ENCODE measurements at regions not wholly inside any gene's neighbourhood (a gene's known extent, or its start where the extent isn't known, plus 50 kb on each side); places are given as distances from the start of the nearest gene placed in this dataset.

DNA sequence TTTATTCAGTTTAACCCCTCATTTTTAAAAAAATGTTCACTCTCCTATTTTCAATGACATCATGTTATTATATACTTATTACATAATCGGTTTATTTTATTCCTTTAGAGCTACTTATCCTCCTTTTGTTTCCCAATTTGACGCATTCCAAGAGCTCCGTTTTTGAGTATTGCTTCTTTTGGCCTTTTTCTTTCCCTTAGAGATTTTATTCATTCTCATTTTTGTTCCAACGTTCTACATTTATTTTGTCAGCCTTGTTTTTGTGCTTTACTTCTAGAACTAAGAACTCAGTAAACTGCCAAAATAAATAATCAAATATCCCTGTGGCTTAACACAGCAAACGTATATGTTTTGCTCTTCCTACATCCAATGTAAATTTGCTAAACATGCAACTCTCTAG, 769.1 kb downstream of the NCAM2 start:
- DNase-seq (ENCODE audit: extremely low spot score): no peak
- TF ChIP-seq CTCF (IDR thresholded peaks at IDR 0.05; ENCODE audit: control extremely low read depth, extremely low read depth, low read depth, missing control alignments): no peak
- ChIA-PET CTCF (interaction anchor here (1.3 to 1.6 kb wide), 2 partner anchors 13 to 15 kb away, joined by 3 read pairs; no protein-coding TSS in a partner anchor), POLR2A (no interaction called here)

- no peak for TF ChIP-seq CTCF (IDR thresholded peaks at IDR 0.05; ENCODE audit: control extremely low read depth, extremely low read depth, low read depth, missing control alignments)
- DNase-seq (ENCODE audit: extremely low spot score): no peak
- ChIA-PET CTCF (interaction anchor here (1.3 kb wide), 1 partner anchor 11 kb away, joined by 3 read pairs; no protein-coding TSS in a partner anchor), POLR2A (no interaction called here)
These were observed 790.4 kb downstream of the NCAM2 start for GRCh38 chr21:21788591-21788990.

GRCh38 chr21:21801921-21802320, 803.7 kb downstream of the NCAM2 start:
- ChIA-PET CTCF (no interaction called here), POLR2A (no interaction called here)
- DNase-seq (ENCODE audit: extremely low spot score): no peak
- TF ChIP-seq CTCF (IDR thresholded peaks at IDR 0.05; ENCODE audit: control extremely low read depth, extremely low read depth, low read depth, missing control alignments): no peak

GRCh38 chr21:21806711-21807597, 808.7 kb downstream of the NCAM2 start:
- CTCF ChIA-PET: no interaction called here
- TF ChIP-seq CTCF (IDR thresholded peaks at IDR 0.05; ENCODE audit: control extremely low read depth, extremely low read depth, low read depth, missing control alignments): no peak
- POLR2A ChIA-PET: no interaction called here
- no peak for DNase-seq (ENCODE audit: extremely low spot score)

DNA sequence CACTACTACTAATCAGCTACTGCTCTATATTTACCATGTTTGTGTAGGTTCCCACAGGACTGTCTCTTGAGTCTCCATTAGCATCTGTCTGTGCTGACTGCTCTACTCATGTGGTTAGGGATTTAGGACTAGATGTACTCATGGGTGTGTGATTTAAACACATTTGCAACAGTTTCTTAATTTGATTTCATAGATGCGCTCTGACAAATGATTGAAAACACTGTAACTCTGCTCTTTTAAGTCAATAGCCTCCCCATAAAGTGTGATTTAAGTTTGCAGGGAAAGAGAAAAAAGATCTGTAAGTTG, 809.3 kb downstream of the NCAM2 start:
- POLR2A ChIA-PET: no interaction called here
- CTCF ChIA-PET: no interaction called here
- TF ChIP-seq CTCF (IDR thresholded peaks at IDR 0.05; ENCODE audit: control extremely low read depth, extremely low read depth, low read depth, missing control alignments): no peak
- DNase-seq (ENCODE audit: extremely low spot score): no peak

DNA sequence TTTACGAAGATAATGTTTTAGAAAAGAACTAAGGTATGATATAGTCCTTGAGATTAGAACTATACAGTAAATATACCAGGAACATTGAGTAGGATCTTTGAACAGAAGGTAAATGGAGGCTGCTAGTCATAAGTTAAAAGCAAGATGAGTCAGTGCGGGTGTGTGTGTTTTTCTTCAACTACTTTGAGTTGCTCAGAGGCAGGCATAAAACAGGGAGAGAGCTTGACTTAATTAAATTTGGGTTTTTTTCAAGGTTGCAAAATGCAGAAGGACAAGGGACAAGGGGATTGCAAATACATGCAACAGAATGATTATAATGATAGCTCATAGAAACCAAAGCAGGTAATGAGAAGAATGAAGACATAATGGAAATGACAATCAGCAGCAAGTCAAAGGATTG, 815.1 kb downstream of the NCAM2 start:
- ChIA-PET CTCF (no interaction called here), POLR2A (no interaction called here)
- DNase-seq (ENCODE audit: extremely low spot score): no peak
- TF ChIP-seq CTCF (IDR thresholded peaks at IDR 0.05; ENCODE audit: control extremely low read depth, extremely low read depth, low read depth, missing control alignments): no peak
